ENCODE measurements at regions not wholly inside any gene's neighbourhood (a gene's known extent, or its start where the extent isn't known, plus 50 kb on each side); places are given as distances from the start of the nearest gene placed in this dataset.

GRCh38 chr4:24471486-24472160 lies 112.7 kb downstream of the DHX15 start:
- intact Hi-C loops (cut with DNase I; ENCODE audit: low total_unique reads) = no loop called here
- 0 to 2% methylated on average over 26 to 46 of the region's 50 CpGs for WGBS, 2 donors
- no peak for TF ChIP-seq CTCF (IDR thresholded peaks at IDR 0.05)
- no peak for TF ChIP-seq POLR2A (IDR thresholded peaks at IDR 0.05)
- H3K4me3 ChIP-seq (ENCODE audit: low read depth, poor library complexity, severe bottlenecking) = peak overlapping the region; percentile 0
- peak in 1 of 2 donors; percentile 87 for DNase-seq (ENCODE audit: low spot score in 2 of 2)

GRCh38 chr4:24470666-24471485 lies 113.5 kb downstream of the DHX15 start:
- 0% methylated on average over 31 to 33 of the region's 90 CpGs for WGBS, 2 donors
- no peak for TF ChIP-seq POLR2A (IDR thresholded peaks at IDR 0.05)
- peak in 1 of 2 donors; percentile 21 for DNase-seq (ENCODE audit: low spot score in 2 of 2)
- intact Hi-C loops (cut with DNase I; ENCODE audit: low total_unique reads) = no loop called here
- peak overlapping the region; percentile 11 for H3K4me3 ChIP-seq (ENCODE audit: low read depth, poor library complexity, severe bottlenecking)

- H3K4me3 ChIP-seq (ENCODE audit: low read depth, poor library complexity, severe bottlenecking) = no peak overlapping the region
- 85% methylated on average over 5 of the region's 5 CpGs for WGBS, 2 donors
- intact Hi-C loops (cut with DNase I; ENCODE audit: low total_unique reads) = no loop called here
- DNase-seq (ENCODE audit: low spot score in 2 of 2) = no peak
- no peak for TF ChIP-seq POLR2A (IDR thresholded peaks at IDR 0.05)
- no peak for TF ChIP-seq CTCF (IDR thresholded peaks at IDR 0.05)
These were observed 116.3 kb downstream of the DHX15 start for GRCh38 chr4:24468071-24468470.

GRCh38 chr4:24464566-24464965 lies 119.8 kb downstream of the DHX15 start:
- intact Hi-C loops (cut with DNase I; ENCODE audit: low total_unique reads) = no loop called here
- WGBS, 2 donors = 76 to 82% methylated on average over 7 of the region's 7 CpGs
- H3K4me3 ChIP-seq (ENCODE audit: low read depth, poor library complexity, severe bottlenecking) = no peak overlapping the region
- no peak for DNase-seq (ENCODE audit: low spot score in 2 of 2)
- no peak for TF ChIP-seq CTCF (IDR thresholded peaks at IDR 0.05)
- no peak for TF ChIP-seq POLR2A (IDR thresholded peaks at IDR 0.05)

- 87 to 91% methylated on average over 2 of the region's 2 CpGs for WGBS, 2 donors
- TF ChIP-seq POLR2A (IDR thresholded peaks at IDR 0.05) (no peak), CTCF (IDR thresholded peaks at IDR 0.05) (no peak)
- DNase-seq (ENCODE audit: low spot score in 2 of 2) = no peak
- no peak overlapping the region for H3K4me3 ChIP-seq (ENCODE audit: low read depth, poor library complexity, severe bottlenecking)
- intact Hi-C loops (cut with DNase I; ENCODE audit: low total_unique reads) = loop anchor here (5.0 kb wide), 1 partner anchor 1881 kb away; no protein-coding TSS in a partner anchor
These were observed 127.9 kb downstream of the DHX15 start for GRCh38 chr4:24456431-24456830.

GRCh38 chr4:24453951-24454350 lies 130.4 kb downstream of the DHX15 start:
- H3K4me3 ChIP-seq (ENCODE audit: low read depth, poor library complexity, severe bottlenecking) = no peak overlapping the region
- no peak for DNase-seq (ENCODE audit: low spot score in 2 of 2)
- intact Hi-C loops (cut with DNase I; ENCODE audit: low total_unique reads) = no loop called here
- WGBS, 2 donors = 52 to 56% methylated on average over 2 of the region's 2 CpGs
- TF ChIP-seq POLR2A (IDR thresholded peaks at IDR 0.05) (no peak), CTCF (IDR thresholded peaks at IDR 0.05) (no peak)
